HPDE6-E6E7 (cell line): ENCODE measurements at regions not wholly inside any gene's neighbourhood (a gene's known extent, or its start where the extent isn't known, plus 50 kb on each side); places are given as distances from the start of the nearest gene placed in this dataset.

ENCODE experiments used
- DNase-seq: peaks from one replicate; pipeline ENCODE4 v3.0.0; 2011; ENCODE audit warnings: missing footprints; ENCODE audit errors: extremely low spot score

DNA sequence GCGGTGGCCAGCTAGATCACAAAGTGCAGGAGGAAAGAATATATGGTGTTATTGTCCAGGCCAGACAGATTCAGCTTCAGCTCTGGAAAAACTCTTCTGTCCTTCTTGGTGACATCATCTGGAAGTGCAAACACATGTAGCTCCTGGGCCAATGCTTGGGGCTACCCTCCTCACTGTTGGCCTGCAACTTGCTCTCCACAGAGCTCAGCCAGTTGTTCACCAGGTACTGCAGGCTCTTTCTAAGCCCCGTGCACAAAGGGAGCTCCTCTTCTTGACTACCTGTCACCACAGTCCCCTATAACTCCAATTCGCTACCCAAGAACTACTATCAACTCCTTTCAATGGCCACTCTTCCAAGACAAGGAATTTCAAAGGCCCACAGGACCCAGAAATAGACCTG is 1175.9 kb upstream of the CDH9 start:
- no peak for DNase-seq

- no peak for DNase-seq
These were observed 1170.0 kb upstream of the CDH9 start for GRCh38 chr5:28208356-28208755.

GRCh38 chr5:28190011-28190410 is 1151.6 kb upstream of the CDH9 start:
- DNase-seq = no peak

DNA sequence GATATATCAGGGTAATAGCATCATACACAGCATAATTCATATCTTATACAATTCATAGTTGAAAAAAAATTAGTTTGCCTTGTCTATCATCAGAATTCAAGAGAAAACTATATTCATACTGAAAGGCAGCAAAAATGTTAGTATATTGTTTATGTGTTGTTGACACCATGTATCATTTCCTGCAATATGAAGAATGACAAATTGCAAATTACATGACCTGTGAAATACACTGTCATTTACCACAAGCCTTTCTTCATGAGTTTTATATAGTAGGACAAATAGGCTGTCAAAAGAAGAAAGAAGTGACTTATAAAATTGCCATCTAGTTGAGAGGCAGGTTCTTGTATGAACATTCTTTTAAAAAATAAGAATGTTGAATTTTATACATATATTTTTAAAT is 1136.3 kb upstream of the CDH9 start:
- DNase-seq = no peak

DNA sequence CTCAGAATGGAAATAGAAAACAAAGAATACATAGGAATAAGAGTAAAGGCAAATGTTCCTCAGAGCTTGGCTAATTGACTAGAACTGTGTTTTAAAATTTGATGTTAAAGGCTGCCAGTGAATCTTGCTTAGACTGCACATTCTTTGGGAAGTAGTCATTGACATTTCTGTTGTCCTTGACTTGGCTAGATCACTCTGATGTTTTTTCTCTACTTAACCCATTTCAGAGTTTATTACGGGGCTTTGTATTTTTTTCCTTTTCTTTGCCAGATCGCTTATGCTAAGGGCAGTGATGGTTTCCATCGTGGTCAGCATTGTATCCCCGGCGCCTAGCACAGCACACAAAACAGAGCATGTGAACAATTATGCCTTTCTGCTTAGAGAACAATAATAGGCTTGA is 1126.7 kb upstream of the CDH9 start:
- no peak for DNase-seq

GRCh38 chr5:28164568-28164967 is 1126.2 kb upstream of the CDH9 start:
- no peak for DNase-seq

DNA sequence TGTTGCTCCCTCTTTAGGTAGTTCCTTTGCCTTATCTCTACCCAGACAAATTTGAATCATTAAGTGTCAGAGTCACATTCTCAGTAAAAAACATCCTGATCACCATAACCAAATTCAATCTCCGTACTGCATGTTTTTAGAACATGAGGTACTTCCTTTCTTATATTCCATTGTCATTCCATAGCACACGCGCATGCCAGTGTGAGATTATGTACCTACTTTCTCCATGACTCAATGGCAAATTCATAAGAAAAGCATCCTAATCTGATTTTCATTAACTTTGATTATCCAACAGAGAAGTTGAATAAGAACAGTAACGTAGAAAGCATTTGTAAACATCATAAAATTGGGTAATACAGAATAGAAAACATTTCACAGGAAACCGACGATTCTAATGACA is 1118.6 kb upstream of the CDH9 start:
- DNase-seq = no peak

GRCh38 chr5:28143519-28143918 is 1105.1 kb upstream of the CDH9 start:
- no peak for DNase-seq

- no peak for DNase-seq
These were observed 1093.8 kb upstream of the CDH9 start for GRCh38 chr5:28132151-28132550.

GRCh38 chr5:28117691-28118090 is 1079.3 kb upstream of the CDH9 start:
- peak; percentile 0 for DNase-seq

DNA sequence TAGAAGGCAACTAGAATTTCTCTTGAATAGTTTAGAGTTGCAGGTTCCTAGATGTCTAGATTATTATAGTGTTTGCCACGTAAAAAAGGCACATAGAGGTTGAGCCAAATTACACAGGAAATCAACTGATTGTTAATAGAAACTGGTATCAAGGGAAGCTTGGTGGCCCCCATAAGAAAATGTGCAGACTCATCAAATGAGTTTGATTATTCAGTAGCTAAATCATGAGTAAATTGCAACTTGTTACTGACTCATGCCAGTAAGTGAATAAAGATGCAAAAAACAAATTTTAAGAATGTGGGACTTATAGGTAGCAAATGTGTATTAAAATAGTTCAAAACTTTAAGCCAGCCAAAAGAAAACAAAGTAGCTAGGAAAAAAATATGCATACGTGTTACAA is 1078.9 kb upstream of the CDH9 start:
- DNase-seq = no peak

DNA sequence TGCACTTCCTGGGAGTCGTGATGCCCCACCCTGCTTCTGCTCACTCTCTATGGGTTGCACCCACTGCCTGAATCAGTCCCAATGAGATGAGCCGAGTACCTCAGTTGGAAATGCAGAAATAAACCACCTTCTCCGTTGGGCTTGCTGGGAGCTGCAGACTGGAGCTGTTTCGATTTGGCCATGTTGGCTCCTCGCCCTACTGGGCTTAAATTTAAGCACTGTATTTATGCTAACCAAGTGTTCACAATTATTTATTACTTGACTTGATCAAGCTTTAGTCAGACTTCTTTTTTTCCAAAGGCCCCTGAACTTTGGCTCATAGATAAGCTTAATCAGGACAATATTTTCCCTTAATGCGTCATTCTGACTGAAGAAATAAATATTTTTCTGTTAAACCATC is 1072.4 kb upstream of the CDH9 start:
- no peak for DNase-seq

DNA sequence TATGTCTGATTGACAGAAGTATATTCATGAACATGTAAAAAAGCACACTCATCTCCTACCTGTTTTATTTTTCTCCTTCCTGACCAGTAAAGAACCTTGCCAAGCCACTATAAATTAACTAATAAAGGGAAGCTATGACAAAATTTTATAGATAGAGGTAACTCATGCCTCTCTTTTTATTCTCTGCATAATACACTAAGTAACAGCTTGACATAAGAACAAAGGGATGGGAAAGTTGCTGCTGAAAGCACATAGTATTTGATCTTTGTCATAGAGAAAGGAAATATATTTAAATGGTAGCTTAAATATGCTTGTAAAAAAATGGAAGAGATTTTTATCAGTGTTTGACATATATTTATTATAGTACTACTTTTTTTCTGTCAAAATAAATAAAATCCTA is 1065.7 kb upstream of the CDH9 start:
- DNase-seq = no peak

GRCh38 chr5:28084069-28084468 is 1045.7 kb upstream of the CDH9 start:
- no peak for DNase-seq

GRCh38 chr5:28082610-28083009 is 1044.2 kb upstream of the CDH9 start:
- no peak for DNase-seq

GRCh38 chr5:28077291-28078240 is 1039.2 kb upstream of the CDH9 start:
- DNase-seq = no peak

DNA sequence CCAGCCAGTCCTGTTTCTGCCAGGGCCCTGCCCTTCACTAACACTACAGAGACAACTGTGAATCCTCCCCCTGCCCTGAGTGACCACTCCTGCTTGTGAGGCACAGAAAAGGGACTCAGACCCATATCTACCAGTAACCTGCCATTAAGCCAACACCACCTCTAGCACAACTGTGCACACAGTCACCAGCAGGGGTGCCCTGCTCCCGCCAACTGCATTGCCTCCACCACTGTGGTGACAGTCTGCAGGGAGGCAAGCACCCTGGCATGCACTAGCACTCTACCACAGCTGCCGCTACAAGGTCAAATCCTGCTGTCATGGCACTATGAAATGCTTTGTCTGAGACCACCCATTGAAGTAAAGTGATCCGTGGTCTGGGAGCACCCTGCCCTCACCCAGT is 1028.5 kb upstream of the CDH9 start:
- no peak for DNase-seq

- DNase-seq = no peak
These were observed 1027.3 kb upstream of the CDH9 start for GRCh38 chr5:28065656-28066055.

DNA sequence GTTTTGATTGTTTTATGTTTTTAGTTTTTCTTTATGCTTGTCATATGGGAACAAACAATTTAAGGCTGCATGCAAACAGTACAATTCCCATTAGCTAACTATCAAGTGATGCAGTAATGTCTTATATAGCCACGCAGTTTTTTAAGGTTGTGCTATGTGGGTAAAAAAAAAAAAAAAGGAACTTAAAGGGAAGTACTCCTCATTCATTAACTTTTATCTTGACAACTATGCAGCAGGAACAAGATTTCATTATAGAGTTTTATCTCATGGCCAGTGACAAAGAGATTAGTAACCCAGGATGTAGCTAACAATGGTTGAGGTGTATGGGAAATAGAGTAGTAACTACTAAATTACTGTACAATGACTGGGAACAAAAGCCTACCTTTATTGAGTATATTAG is 1008.2 kb upstream of the CDH9 start:
- DNase-seq = no peak

- no peak for DNase-seq
These were observed 989.5 kb upstream of the CDH9 start for GRCh38 chr5:28027851-28028250.

DNA sequence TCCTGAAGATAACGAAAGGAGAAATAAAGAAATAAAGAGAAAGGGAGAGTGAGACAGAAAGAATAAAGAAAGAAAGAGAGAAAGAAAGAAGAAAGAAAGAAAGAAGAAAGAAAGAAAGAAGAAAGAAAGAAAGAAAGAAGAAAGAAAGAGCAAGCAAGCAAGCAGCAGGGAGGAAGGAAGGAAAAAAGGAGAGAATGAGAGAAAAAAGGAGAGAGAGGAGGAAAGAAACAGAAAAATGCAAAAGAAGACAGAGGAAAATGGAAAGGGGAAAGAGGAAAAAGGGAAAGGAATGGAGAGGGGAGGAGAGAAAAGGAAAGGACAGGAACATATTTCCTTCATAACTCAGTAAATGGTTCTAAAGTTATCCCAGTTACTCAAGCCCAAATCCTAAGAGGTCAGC is 978.8 kb upstream of the CDH9 start:
- DNase-seq = no peak

DNA sequence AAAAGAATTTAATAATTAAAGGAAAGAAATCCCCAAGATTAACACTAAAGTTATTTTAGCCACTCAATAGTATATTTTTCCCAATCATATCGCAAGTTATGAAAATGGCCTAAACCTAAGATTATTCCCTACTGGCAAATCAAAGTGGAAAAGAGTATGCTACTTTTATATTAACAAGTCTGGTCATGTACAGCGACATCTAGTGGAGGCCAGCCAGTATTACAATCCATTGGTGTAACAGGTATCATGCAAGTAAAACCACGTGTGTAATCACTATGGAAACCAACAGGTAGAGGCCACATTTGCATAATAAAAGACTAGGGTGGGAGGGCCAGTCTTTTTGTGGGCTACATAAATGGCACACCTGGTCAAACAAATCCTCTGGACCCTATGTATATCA is 976.4 kb upstream of the CDH9 start:
- DNase-seq = no peak

DNA sequence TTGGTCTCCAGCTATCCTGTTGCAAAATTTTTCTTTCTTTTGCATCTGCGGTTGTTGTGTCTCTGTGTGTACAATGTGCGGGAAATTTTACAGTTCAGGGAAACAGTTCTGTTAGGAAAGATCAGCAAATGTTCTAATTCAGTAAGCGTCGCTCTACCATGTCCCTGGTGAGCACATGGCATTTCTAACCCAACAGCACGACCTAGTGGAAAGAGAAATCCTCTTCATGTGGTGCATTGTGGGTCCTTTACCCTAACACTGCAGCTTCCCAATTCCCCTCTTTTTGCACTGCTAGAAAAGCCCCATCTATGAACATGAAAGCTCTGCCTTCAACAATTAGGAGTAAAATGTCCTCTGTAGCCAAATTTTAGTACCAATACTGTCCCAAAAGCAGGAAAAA is 974.2 kb upstream of the CDH9 start:
- no peak for DNase-seq

GRCh38 chr5:28009576-28009975 is 971.2 kb upstream of the CDH9 start:
- no peak for DNase-seq
